Left ventricle myocardium inferior (tissue), 1 donor: ENCODE measurements at regions not wholly inside any gene's neighbourhood (a gene's known extent, or its start where the extent isn't known, plus 50 kb on each side); places are given as distances from the start of the nearest gene placed in this dataset.

ENCODE experiments used
- DNase-seq: peaks from one replicate; pipeline ENCODE4 v3.0.0-alpha.2; 2020
- H3K27ac ChIP-seq: fragments of 200-600 bp; replicated peaks from 2 replicates; pipeline ENCODE4 v1.8.0; 2021
- H3K27me3 ChIP-seq: fragments of 200-600 bp; 2 replicates; pipeline ENCODE4 v1.8.0; 2021; ENCODE audit warnings: low read depth
- H3K36me3 ChIP-seq: fragments of 200-600 bp; 2 replicates; pipeline ENCODE4 v1.8.0; 2021
- H3K4me1 ChIP-seq: fragments of 200-600 bp; 2 replicates; pipeline ENCODE4 v1.8.0; 2021
- H3K4me3 ChIP-seq: fragments of 200-600 bp; 2 replicates; pipeline ENCODE4 v1.8.0; 2021; ENCODE audit warnings: mild to moderate bottlenecking, moderate library complexity
- H3K9me3 ChIP-seq: fragments of 200-600 bp; replicated peaks from 2 replicates; pipeline ENCODE4 v1.8.0; 2021
- intact Hi-C: fragments of 100-400 bp; cut with micrococcal nuclease; formaldehyde crosslinking; loops from one replicate; pipeline ENCODE4 v1.11.0; 2022
- TF ChIP-seq, protein P1 (sequence below): fragments of 200-600 bp; IDR thresholded peaks from 2 replicates; pipeline ENCODE4 v1.8.0; 2021; ENCODE audit warnings: antibody characterized with exemption, mild to moderate bottlenecking, borderline replicate concordance
- donor health status: DM: no; HTN: yes; CAD: no; lungs with severe emphysema.

DNA sequence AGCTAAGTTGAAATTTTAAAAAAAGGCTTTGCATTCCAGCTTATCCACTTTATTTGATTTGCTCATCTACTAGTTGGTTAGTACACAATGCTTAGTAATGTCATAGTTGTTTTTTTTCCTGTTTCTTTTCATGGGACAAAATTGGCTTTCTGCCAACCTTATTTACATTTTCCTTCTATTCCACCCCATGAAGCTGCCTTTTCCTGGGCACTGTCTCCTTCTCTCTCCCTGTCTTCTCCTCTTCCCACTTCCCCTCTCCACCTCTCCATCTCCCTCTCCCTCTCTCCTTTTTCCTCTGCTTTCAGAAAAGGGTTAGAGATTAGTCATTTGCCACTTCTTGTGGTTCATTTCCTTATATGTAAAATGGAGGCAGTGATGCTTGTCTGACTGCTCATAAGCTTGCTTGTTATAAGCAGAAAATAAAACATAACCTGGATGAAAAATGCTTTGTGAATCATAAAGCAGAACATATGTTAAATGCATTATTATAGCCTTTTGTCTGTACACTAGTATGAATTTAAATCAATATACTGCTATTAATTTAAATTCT is 181.9 kb downstream of the CEP135 start:
- Histone ChIP-seq H3K27ac (no peak overlapping the region), H3K4me3 (no peak overlapping the region), H3K36me3 (no peaks in the 10 kb centered on the region), H3K9me3 (no peaks in the 10 kb centered on the region), H3K4me1 (no peaks in the 10 kb centered on the region), H3K27me3 (peaks cover 9% of the 10 kb centered on the region)
- DNase-seq = no peak
- intact Hi-C loops = no loop called here
- TF ChIP-seq, protein P1, sequence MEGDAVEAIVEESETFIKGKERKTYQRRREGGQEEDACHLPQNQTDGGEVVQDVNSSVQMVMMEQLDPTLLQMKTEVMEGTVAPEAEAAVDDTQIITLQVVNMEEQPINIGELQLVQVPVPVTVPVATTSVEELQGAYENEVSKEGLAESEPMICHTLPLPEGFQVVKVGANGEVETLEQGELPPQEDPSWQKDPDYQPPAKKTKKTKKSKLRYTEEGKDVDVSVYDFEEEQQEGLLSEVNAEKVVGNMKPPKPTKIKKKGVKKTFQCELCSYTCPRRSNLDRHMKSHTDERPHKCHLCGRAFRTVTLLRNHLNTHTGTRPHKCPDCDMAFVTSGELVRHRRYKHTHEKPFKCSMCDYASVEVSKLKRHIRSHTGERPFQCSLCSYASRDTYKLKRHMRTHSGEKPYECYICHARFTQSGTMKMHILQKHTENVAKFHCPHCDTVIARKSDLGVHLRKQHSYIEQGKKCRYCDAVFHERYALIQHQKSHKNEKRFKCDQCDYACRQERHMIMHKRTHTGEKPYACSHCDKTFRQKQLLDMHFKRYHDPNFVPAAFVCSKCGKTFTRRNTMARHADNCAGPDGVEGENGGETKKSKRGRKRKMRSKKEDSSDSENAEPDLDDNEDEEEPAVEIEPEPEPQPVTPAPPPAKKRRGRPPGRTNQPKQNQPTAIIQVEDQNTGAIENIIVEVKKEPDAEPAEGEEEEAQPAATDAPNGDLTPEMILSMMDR = no peak

DNA sequence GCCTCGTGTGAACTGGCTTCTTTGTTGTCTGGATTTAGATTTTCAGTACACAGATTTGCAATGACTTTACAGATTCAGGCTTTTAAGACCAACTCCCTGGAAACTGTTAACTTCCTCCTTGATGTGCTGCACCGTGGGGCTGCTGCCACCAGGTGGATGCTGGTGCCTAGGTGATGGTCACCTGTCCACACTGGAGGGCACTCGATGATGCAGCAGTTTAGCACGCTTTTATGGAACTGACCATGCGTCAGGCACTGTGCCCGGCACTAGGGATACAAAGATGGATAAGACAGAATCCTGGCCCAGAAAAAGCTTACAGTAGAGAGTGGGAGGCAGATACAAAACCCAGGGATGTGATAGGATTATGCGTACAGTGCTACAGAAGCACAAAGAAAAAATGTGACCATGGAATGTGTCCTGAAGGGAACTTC is 180.7 kb downstream of the CEP135 start:
- H3K27ac ChIP-seq = no peak overlapping the region
- DNase-seq = no peak
- H3K4me3 ChIP-seq = no peak overlapping the region
- no peaks in the 10 kb centered on the region for H3K36me3 ChIP-seq
- intact Hi-C loops = no loop called here
- no peaks in the 10 kb centered on the region for H3K4me1 ChIP-seq
- H3K9me3 ChIP-seq = no peaks in the 10 kb centered on the region
- TF ChIP-seq, protein P1 = no peak
- peaks cover 9% of the 10 kb centered on the region for H3K27me3 ChIP-seq

DNA sequence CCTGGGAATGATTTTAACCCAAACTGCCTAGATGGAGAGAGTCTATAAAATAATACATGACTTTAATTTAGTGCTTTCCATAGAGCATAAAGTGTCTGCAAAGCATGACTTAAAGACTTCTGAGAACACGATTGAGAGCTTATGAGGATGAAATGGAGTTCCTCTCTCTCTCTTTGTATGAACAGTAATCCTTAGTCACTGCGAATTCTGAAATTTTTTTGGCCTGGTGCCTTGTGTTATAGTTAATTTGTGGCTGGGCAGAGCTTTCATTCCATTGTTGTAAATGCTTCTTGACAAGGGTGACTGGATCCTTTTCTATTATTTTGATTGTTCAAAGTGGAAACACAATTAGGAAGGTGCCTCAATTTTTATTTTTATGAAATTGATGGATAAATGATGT is 179.5 kb downstream of the CEP135 start:
- intact Hi-C loops = no loop called here
- Histone ChIP-seq H3K36me3 (no peaks in the 10 kb centered on the region), H3K4me3 (no peak overlapping the region), H3K9me3 (no peaks in the 10 kb centered on the region), H3K27me3 (peaks cover 9% of the 10 kb centered on the region), H3K4me1 (no peaks in the 10 kb centered on the region), H3K27ac (no peak overlapping the region)
- TF ChIP-seq, protein P1 = no peak
- DNase-seq = no peak

DNA sequence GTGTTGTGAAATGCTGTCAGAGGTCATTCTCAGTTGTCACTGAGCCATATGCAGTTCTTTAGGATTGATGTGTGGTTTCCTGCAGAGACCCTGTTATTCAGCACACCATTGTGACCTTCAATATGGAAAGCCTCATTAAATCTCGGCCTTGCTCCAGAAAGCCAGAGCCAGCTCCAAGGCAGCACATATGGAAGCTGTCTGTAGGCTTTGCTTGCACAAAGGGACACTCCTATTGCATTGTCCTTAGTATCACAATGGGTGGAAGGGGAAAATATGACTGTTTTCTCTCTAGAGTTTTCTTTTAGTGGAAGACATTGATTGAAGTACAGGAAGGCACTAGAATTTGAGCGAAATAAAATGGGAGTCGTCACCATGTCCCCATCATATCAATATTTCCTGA is 179.0 kb downstream of the CEP135 start:
- TF ChIP-seq, protein P1 = no peak
- no peak overlapping the region for H3K4me3 ChIP-seq
- H3K27ac ChIP-seq = no peak overlapping the region
- H3K27me3 ChIP-seq = peaks cover 9% of the 10 kb centered on the region
- intact Hi-C loops = no loop called here
- H3K36me3 ChIP-seq = no peaks in the 10 kb centered on the region
- DNase-seq = no peak
- no peaks in the 10 kb centered on the region for H3K9me3 ChIP-seq
- no peaks in the 10 kb centered on the region for H3K4me1 ChIP-seq

DNA sequence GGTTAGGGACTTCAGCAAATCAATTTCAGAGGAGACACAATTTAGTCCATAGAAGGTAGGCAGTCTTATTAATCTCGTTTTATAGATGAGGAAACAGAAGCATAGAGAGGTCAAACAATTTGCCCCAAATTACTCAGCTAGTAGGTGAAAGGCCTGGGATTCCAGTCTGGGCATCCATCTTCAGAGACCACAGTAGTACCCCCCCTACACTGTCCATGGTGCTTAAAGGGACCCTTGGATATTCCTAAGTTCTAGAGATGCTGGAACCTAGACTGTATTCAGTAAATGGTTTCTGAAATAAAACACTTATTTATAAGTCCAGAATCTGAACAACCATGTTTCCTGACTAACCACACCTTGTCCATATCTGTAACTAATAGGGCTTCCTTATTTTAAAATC is 174.8 kb downstream of the CEP135 start:
- no peaks in the 10 kb centered on the region for H3K36me3 ChIP-seq
- no peak for DNase-seq
- peaks cover 5% of the 10 kb centered on the region for H3K27me3 ChIP-seq
- intact Hi-C loops = no loop called here
- no peaks in the 10 kb centered on the region for H3K9me3 ChIP-seq
- H3K27ac ChIP-seq = no peak overlapping the region
- H3K4me1 ChIP-seq = no peaks in the 10 kb centered on the region
- TF ChIP-seq, protein P1 = no peak
- no peak overlapping the region for H3K4me3 ChIP-seq
